Heart left ventricle (tissue), 13 donors: ENCODE measurements at regions not wholly inside any gene's neighbourhood (a gene's known extent, or its start where the extent isn't known, plus 50 kb on each side); places are given as distances from the start of the nearest gene placed in this dataset.

Experiments
- CTCF ChIP-seq, 12 donors: fragments of 200-600 bp; sonication (generic) in 4 of 12; IDR thresholded peaks; one replicate each; pipeline versions ENCODE4 v1.5.0 to v1.8.0; 2018 to 2022; ENCODE audit warnings: antibody characterized with exemption in 12 of 12, mild to moderate bottlenecking in 5 of 12
- POLR2A ChIP-seq, 2 donors: fragments of 450-650 bp; IDR thresholded peaks; one replicate each; pipeline ENCODE4 v1.6.1; 2017; ENCODE audit warnings: antibody characterized with exemption in 2 of 2, mild to moderate bottlenecking in 2 of 2, moderate library complexity in 2 of 2
- donor health status: ischemic (EF 13 %, LVEDD 7.1; RV severe dilation, severe dysfunction).
- donor health status: DM: no; HTN: yes; CAD: no.
- donor health status: DM: no; HTN: no; CAD: no.
- donor health status: ischemic (EF 25% LVEDD 6.9; RV normal size, moderate dysfunction).
- donor health status: ischemic (EF 25% LVEDD 5.7; RV mildly dilated, moderate dysfunction).
- donor health status: ischemic (EF 35%, LVEDD 5.7; RV mildly dilated, moderate dysfunction).
- donor health status: nonischemic (EF 11% LVEDD 7.7; RV severe dilation, severe dysfunction).
- donor health status: DM: yes; HTN: yes; CAD: no.
- donor health status: PGD.
- donor health status: ischemic (EF 29% LVEDD 5.4; RV normal size, mild dysfunction).
- donor health status: nonischemic (EF 23%, LVEDD 6.1; RV moderate dilation, normal function).

- TF ChIP-seq POLR2A (IDR thresholded peaks at IDR 0.05), result no peak
- TF ChIP-seq CTCF (IDR thresholded peaks at IDR 0.05), result no peak
These were observed 525.4 kb upstream of the ID4 start for GRCh38 chr6:19311786-19312185.
